BJ (cell line): ENCODE measurements at regions not wholly inside any gene's neighbourhood (a gene's known extent, or its start where the extent isn't known, plus 50 kb on each side); places are given as distances from the start of the nearest gene placed in this dataset.

Experiments
- CTCF ChIA-PET: fragments of 350-600 bp; formaldehyde crosslinking; extraction: SDS; loops from one replicate; lab custom pipeline; 2021; ENCODE audit warnings: antibody characterized with exemption, inconsistent platforms; lab: Yijun Ruan, JAX
- POLR2A ChIA-PET: fragments of 300-600 bp; sonication (Branson Sonifier 250); formaldehyde crosslinking; extraction: SDS; loops from one replicate; lab custom pipeline; 2021; ENCODE audit warnings: antibody characterized with exemption; lab: Charles Lee
- DNase-seq: peaks from one replicate; pipeline ENCODE4 v3.0.0-alpha.2; 2011; ENCODE audit warnings: low read depth
- H3K27me3 ChIP-seq: 2 replicates; pipeline ENCODE4 v1.6.0; 2011; ENCODE audit warnings: low read length; ENCODE audit not compliant: control insufficient read depth, insufficient read depth
- H3K36me3 ChIP-seq: 2 replicates; pipeline ENCODE4 v1.5.1; 2011; ENCODE audit warnings: low read length; ENCODE audit not compliant: control insufficient read depth, insufficient read depth
- H3K4me3 ChIP-seq: 2 replicates; pipeline ENCODE4 v1.5.1; 2011; ENCODE audit warnings: low read depth, mild to moderate bottlenecking, control low read depth, low read length
- TF ChIP-seq, protein P1 (sequence below): IDR thresholded peaks from 2 replicates; pipeline ENCODE4 v1.5.1; 2011; ENCODE audit warnings: low read depth, mild to moderate bottlenecking, control low read depth, inconsistent platforms, low read length, moderate library complexity; ENCODE audit not compliant: insufficient read depth

DNA sequence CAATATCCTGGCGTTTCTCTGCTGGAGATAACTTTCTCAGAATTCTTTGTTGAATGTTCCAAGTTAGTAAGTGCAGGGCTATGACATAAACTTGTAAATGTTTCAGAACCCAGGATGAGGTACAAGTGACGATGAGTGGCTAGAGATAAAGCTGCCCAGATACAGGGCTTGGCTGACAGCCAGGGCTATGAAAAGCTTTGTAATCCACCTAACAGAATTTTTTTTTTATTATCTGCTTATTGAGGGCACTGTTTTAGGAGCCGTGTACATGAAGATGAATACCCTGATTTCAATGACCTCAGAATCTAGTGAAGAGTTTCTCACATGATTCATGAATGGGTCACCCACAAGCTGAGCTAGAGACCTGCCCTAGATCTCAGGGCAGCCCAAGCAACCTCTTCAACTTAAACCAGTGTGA lies 431.4 kb downstream of the DIPK2A start:
- H3K27me3 ChIP-seq = no peaks in the 10 kb centered on the region
- H3K36me3 ChIP-seq = no peaks in the 10 kb centered on the region
- ChIA-PET POLR2A (no interaction called here), CTCF (no interaction called here)
- TF ChIP-seq, protein P1, sequence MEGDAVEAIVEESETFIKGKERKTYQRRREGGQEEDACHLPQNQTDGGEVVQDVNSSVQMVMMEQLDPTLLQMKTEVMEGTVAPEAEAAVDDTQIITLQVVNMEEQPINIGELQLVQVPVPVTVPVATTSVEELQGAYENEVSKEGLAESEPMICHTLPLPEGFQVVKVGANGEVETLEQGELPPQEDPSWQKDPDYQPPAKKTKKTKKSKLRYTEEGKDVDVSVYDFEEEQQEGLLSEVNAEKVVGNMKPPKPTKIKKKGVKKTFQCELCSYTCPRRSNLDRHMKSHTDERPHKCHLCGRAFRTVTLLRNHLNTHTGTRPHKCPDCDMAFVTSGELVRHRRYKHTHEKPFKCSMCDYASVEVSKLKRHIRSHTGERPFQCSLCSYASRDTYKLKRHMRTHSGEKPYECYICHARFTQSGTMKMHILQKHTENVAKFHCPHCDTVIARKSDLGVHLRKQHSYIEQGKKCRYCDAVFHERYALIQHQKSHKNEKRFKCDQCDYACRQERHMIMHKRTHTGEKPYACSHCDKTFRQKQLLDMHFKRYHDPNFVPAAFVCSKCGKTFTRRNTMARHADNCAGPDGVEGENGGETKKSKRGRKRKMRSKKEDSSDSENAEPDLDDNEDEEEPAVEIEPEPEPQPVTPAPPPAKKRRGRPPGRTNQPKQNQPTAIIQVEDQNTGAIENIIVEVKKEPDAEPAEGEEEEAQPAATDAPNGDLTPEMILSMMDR = no peak
- peak; percentile 10 for DNase-seq
- no peak overlapping the region for H3K4me3 ChIP-seq

DNA sequence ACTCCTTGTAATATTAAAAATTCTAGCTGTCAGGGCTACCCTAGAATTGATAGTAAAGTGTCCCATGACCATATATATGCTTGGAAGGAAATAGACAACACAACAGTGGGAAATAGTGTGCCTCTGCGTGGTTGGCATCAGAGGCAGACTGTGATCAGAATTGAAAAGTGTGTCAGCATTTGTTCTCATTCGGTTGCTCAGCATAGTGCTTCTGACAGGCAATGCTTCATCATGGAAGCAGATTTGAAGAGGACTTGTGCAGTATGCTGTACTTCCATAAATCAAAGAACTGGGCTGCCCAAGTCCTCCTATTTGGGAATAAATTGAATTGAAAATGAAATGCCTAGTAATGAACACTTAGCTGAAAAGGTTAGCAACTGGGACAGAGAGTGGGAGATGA lies 435.7 kb downstream of the DIPK2A start:
- Histone ChIP-seq H3K27me3 (no peaks in the 10 kb centered on the region), H3K4me3 (no peak overlapping the region), H3K36me3 (no peaks in the 10 kb centered on the region)
- DNase-seq = no peak
- ChIA-PET POLR2A (no interaction called here), CTCF (interaction anchor here (0.6 kb wide), 1 partner anchor 411 kb away, joined by 3 read pairs; no protein-coding TSS in a partner anchor)
- TF ChIP-seq, protein P1 = no peak

DNA sequence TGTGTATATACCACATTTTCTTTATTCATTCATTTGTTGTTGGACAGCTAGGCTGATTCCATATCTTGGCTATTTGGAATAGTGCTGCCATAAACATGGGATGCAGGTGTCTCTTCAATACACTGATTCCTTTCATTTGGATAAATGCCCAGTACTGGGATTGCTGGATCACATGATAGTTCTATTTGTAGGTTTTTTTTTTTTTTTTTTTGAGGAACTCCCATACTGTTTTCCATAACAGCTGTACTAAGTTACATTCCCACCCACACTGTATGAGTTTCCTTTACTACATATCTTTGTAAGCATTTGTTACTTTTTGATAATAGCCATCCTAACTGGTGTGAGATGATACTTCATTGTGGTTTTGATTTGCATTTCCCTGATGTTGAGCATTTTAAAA lies 437.7 kb downstream of the DIPK2A start:
- DNase-seq = no peak
- CTCF ChIA-PET = no interaction called here
- TF ChIP-seq, protein P1 = no peak

DNA sequence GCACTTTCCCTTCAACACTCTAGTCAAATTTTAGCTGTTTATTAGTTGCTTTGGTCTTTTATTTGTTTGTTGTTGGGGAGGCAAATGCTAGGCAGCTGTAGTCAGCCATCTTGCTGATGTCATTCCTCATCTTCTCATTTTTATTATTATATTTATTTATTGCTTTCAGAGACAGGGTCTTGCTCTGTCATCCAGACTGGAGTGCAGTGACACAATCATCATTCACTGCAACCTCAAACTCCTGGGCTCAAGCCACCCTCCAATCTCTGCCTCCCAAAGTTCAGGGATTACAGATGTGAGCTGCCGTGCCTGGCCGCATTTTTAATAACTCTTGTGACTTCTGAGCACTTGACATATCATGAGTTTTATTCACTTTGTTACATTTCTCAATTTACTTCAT lies 441.4 kb downstream of the DIPK2A start:
- TF ChIP-seq, protein P1 = no peak
- ChIA-PET POLR2A (no interaction called here), CTCF (no interaction called here)
- no peak for DNase-seq
- Histone ChIP-seq H3K4me3 (no peak overlapping the region), H3K36me3 (no peaks in the 10 kb centered on the region), H3K27me3 (no peaks in the 10 kb centered on the region)

More for the DNA sequence above, 437.7 kb downstream of the DIPK2A start:
- no peaks in the 10 kb centered on the region for H3K27me3 ChIP-seq
- H3K36me3 ChIP-seq = no peaks in the 10 kb centered on the region
- POLR2A ChIA-PET = no interaction called here
- no peak overlapping the region for H3K4me3 ChIP-seq

DNA sequence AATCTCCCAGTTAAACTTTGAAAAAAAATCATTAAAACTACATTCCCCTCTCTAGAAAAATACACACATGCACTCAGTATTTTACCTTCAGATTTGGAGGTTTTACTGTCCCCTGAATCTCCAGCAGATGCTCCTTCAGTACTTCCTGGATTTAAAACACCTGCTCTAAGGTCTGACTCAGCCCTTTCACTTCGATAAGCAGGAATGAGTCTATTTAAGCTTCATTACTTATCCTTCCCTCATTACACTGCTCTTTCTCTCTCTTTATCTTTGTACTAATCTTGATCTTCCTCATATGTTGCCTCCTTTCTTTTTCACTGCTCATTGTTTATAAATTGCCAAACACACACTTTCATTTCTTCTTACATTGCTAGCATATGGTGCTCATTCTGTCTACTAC lies 443.9 kb downstream of the DIPK2A start:
- CTCF ChIA-PET = no interaction called here
- DNase-seq = no peak
- POLR2A ChIA-PET = no interaction called here
- TF ChIP-seq, protein P1 = no peak
- H3K27me3 ChIP-seq = no peaks in the 10 kb centered on the region
- H3K4me3 ChIP-seq = no peak overlapping the region
- no peaks in the 10 kb centered on the region for H3K36me3 ChIP-seq
